H1 (cell line): ENCODE measurements at regions not wholly inside any gene's neighbourhood (a gene's known extent, or its start where the extent isn't known, plus 50 kb on each side); places are given as distances from the start of the nearest gene placed in this dataset.

ENCODE experiments used
- CTCF ChIA-PET: fragments of 300-600 bp; sonication (Branson Sonifier 250); formaldehyde crosslinking; loops from one replicate; lab custom pipeline; 2021; ENCODE audit not compliant: partially characterized antibody; lab: Charles Lee
- POLR2A ChIA-PET: fragments of 300-600 bp; sonication (Branson Sonifier 250); formaldehyde crosslinking; loops from one replicate; lab custom pipeline; 2021; ENCODE audit warnings: inconsistent platforms; ENCODE audit not compliant: partially characterized antibody; lab: Charles Lee
- DNase-seq, 2 experiments: peaks; one replicate each; pipeline versions ENCODE4 v3.0.0 to v3.0.0-alpha.2; 2010 to 2022; ENCODE audit warnings: low spot score in 2 of 2, low read depth in 1 of 2, mixed read lengths in 1 of 2
- FAIRE-seq: peaks from 2 replicates; lab custom pipeline; 2011; peaks lifted over from hg19 to GRCh38; lab: Jason Lieb, UNC
- H2AFZ ChIP-seq: 2 replicates; pipeline ENCODE4 v1.8.1; 2012; ENCODE audit warnings: low read length, inconsistent platforms
- H2AK5ac ChIP-seq: 2 replicates; pipeline ENCODE4 v1.6.1; 2013; ENCODE audit warnings: low read depth, low read length
- H2BK120ac ChIP-seq: replicated peaks from 2 replicates; pipeline ENCODE3; 2013; ENCODE audit warnings: low read depth, low read length, inconsistent platforms
- H2BK12ac ChIP-seq: 2 replicates; pipeline ENCODE4 v1.6.1; 2013; ENCODE audit warnings: low read depth, low read length
- H2BK15ac ChIP-seq: 2 replicates; pipeline ENCODE4 v1.6.1; 2013; ENCODE audit warnings: low read length
- H2BK20ac ChIP-seq: 2 replicates; pipeline ENCODE4 v1.6.1; 2013; ENCODE audit warnings: low read length
- H2BK5ac ChIP-seq: 2 replicates; pipeline ENCODE4 v1.6.1; 2013; ENCODE audit warnings: low read depth, low read length
- H3K14ac ChIP-seq: 2 replicates; pipeline ENCODE4 v1.6.1; 2013; ENCODE audit warnings: inconsistent platforms; ENCODE audit not compliant: insufficient read length
- H3K18ac ChIP-seq: 2 replicates; pipeline ENCODE4 v1.6.1; 2013; ENCODE audit warnings: low read length; ENCODE audit errors: extremely low read depth
- H3K23ac ChIP-seq: 2 replicates; pipeline ENCODE4 v1.6.1; 2013; ENCODE audit warnings: inconsistent platforms; ENCODE audit not compliant: insufficient read length
- H3K23me2 ChIP-seq: 2 replicates; pipeline ENCODE4 v1.6.1; 2013; ENCODE audit warnings: low read depth, low read length
- H3K27ac ChIP-seq: 2 replicates; pipeline ENCODE4 v1.6.1; 2011; ENCODE audit warnings: low read depth, low read length, inconsistent platforms
- H3K27me3 ChIP-seq, 4 experiments: replicated peaks in 1 of 4; 1 replicate in 1 of 4; 2 replicates in 3 of 4; pipeline versions ENCODE4 v1.6.1 to v1.8.1; 2011 to 2013; ENCODE audit warnings: low read length in 3 of 4, mild to moderate bottlenecking in 3 of 4, inconsistent platforms in 2 of 4, mixed read lengths in 2 of 4, moderate library complexity in 1 of 4; ENCODE audit not compliant: control insufficient read depth in 3 of 4, insufficient read depth in 3 of 4; ENCODE audit errors: extremely low read depth in 1 of 4
- H3K36me3 ChIP-seq, 4 experiments: 2 replicates each; pipeline versions ENCODE4 v1.6.1 to v1.8.1; 2011 to 2013; ENCODE audit warnings: mild to moderate bottlenecking in 4 of 4, low read length in 3 of 4, moderate library complexity in 2 of 4, control low read depth in 1 of 4, inconsistent platforms in 1 of 4; ENCODE audit not compliant: insufficient read depth in 4 of 4, control insufficient read depth in 2 of 4
- H3K4ac ChIP-seq: replicated peaks from 2 replicates; pipeline ENCODE3; 2013; ENCODE audit warnings: low read length, low read depth, mixed read lengths, inconsistent platforms; ENCODE audit not compliant: insufficient read length
- H3K4me1 ChIP-seq, 4 experiments: replicated peaks in 1 of 4; 1 replicate in 1 of 4; 2 replicates in 3 of 4; pipeline versions ENCODE4 v1.6.1 to v1.8.1; 2011 to 2013; ENCODE audit warnings: low read length in 3 of 4, inconsistent platforms in 2 of 4, mixed read lengths in 1 of 4; ENCODE audit not compliant: insufficient read depth in 4 of 4, control insufficient read depth in 3 of 4
- H3K4me2 ChIP-seq, 2 experiments: 2 replicates each; pipeline versions ENCODE4 v1.6.1 to v1.8.1; 2011 to 2013; ENCODE audit warnings: low read depth in 2 of 2, low read length in 2 of 2, control low read depth in 1 of 2, inconsistent platforms in 1 of 2, mild to moderate bottlenecking in 1 of 2; ENCODE audit not compliant: insufficient read depth in 1 of 2
- H3K4me3 ChIP-seq, 4 experiments: fragments of 200-600, 300-600 bp in 1 of 4; sonication (generic), shearing (Covaris generic), sonication (Bioruptor Twin) in 1 of 4; 2 replicates each; pipeline versions ENCODE4 v1.5.1 to v1.8.1; 2011 to 2016; ENCODE audit warnings: low read length in 4 of 4, low read depth in 3 of 4, control low read depth in 2 of 4, inconsistent platforms in 2 of 4, mild to moderate bottlenecking in 2 of 4, mixed read lengths in 1 of 4, moderate library complexity in 1 of 4; ENCODE audit not compliant: insufficient read depth in 2 of 4; ENCODE audit errors: extremely low read depth in 1 of 4
- H3K56ac ChIP-seq: replicated peaks from 2 replicates; pipeline ENCODE3; 2013; ENCODE audit warnings: low read depth, mild to moderate bottlenecking, mixed read lengths, low read length, inconsistent platforms; ENCODE audit not compliant: insufficient read length
- H3K79me1 ChIP-seq: 2 replicates; pipeline ENCODE4 v1.6.1; 2013; ENCODE audit warnings: low read depth, low read length, control low read depth
- H3K79me2 ChIP-seq, 2 experiments: 2 replicates each; pipeline versions ENCODE4 v1.6.1 to v1.8.1; 2012 to 2013; ENCODE audit warnings: low read length in 2 of 2, mild to moderate bottlenecking in 2 of 2, inconsistent platforms in 1 of 2; ENCODE audit not compliant: insufficient read depth in 2 of 2, control insufficient read depth in 1 of 2
- H3K9ac ChIP-seq, 4 experiments: replicated peaks in 1 of 4; 1 replicate in 1 of 4; 2 replicates in 3 of 4; pipeline versions ENCODE4 v1.6.1 to v1.8.1; 2011 to 2013; ENCODE audit warnings: low read depth in 3 of 4, low read length in 3 of 4, control low read depth in 2 of 4, mild to moderate bottlenecking in 2 of 4, moderate library complexity in 2 of 4, inconsistent platforms in 1 of 4; ENCODE audit errors: extremely low read depth in 1 of 4
- H3K9me3 ChIP-seq, 2 experiments: 2 replicates each; pipeline versions ENCODE4 v1.6.1 to v1.8.1; 2012 to 2013; ENCODE audit warnings: mild to moderate bottlenecking in 2 of 2, moderate library complexity in 2 of 2, control low read depth in 1 of 2, inconsistent platforms in 1 of 2, low read depth in 1 of 2, low read length in 1 of 2, mixed read lengths in 1 of 2; ENCODE audit not compliant: insufficient read depth in 2 of 2
- H4K20me1 ChIP-seq, 2 experiments: replicated peaks in 1 of 2; 2 replicates each; pipeline versions ENCODE3 to v1.8.1; 2011 to 2013; ENCODE audit warnings: inconsistent platforms in 2 of 2, low read length in 2 of 2, mild to moderate bottlenecking in 1 of 2; ENCODE audit not compliant: insufficient read depth in 2 of 2, control insufficient read depth in 1 of 2
- H4K5ac ChIP-seq: 2 replicates; pipeline ENCODE4 v1.6.1; 2013; ENCODE audit warnings: low read length, low read depth, mixed read lengths, inconsistent platforms; ENCODE audit not compliant: insufficient read length
- H4K8ac ChIP-seq: 2 replicates; pipeline ENCODE4 v1.8.0; 2013; ENCODE audit warnings: mild to moderate bottlenecking, moderate library complexity, low read length, inconsistent platforms; ENCODE audit not compliant: insufficient read depth; ENCODE audit errors: extremely low read depth
- H4K91ac ChIP-seq: replicated peaks from 2 replicates; pipeline ENCODE3; 2013; ENCODE audit warnings: low read length, mixed read lengths, inconsistent platforms; ENCODE audit not compliant: insufficient read length
- ASH2L ChIP-seq: fragments of 200-600, 300-600 bp; sonication (generic); IDR thresholded peaks from one replicate; pipeline ENCODE4 v1.7.1; 2017; ENCODE audit warnings: low read length
- CBX5 ChIP-seq: fragments of 300-800, 300-1000 bp; sonication (generic); IDR thresholded peaks from 2 replicates; pipeline ENCODE4 v1.7.1; 2016; ENCODE audit warnings: antibody characterized with exemption, low read length, low read depth
- CTCF ChIP-seq, 3 experiments: IDR thresholded peaks; 1 replicate in 2 of 3; 2 replicates in 1 of 3; pipeline versions ENCODE4 v1.5.1 to v1.6.1; 2011; ENCODE audit warnings: low read length in 3 of 3, mild to moderate bottlenecking in 3 of 3, inconsistent platforms in 2 of 3, low read depth in 1 of 3, moderate library complexity in 1 of 3; ENCODE audit not compliant: insufficient read depth in 1 of 3; ENCODE audit errors: control extremely low read depth in 1 of 3
- EZH2 ChIP-seq: fragments of 200-600 bp; sonication (generic); IDR thresholded peaks from 2 replicates; pipeline ENCODE4 v1.7.1; 2012; ENCODE audit warnings: low read depth, mild to moderate bottlenecking, moderate library complexity, low read length, inconsistent platforms; ENCODE audit not compliant: severe bottlenecking
- HDAC6 ChIP-seq: IDR thresholded peaks from one replicate; pipeline ENCODE4 v1.7.1; 2012; ENCODE audit warnings: low read depth, mild to moderate bottlenecking, inconsistent platforms, low read length, moderate library complexity
- JUN ChIP-seq: IDR thresholded peaks from 2 replicates; pipeline ENCODE4 v1.6.1; 2011; ENCODE audit warnings: low read depth, mild to moderate bottlenecking, improper control_type of control experiment, low read length
- POLR2AphosphoS5 ChIP-seq: IDR thresholded peaks from 2 replicates; pipeline ENCODE4 v1.6.1; 2011; ENCODE audit warnings: low read depth, low read length
- SIN3A ChIP-seq, 2 experiments: IDR thresholded peaks in 1 of 2; conservative IDR thresholded peaks in 1 of 2; 2 replicates each; pipeline ENCODE4 v1.6.1; 2011 to 2012; ENCODE audit warnings: low read length in 2 of 2, improper control_type of control experiment in 1 of 2, low read depth in 1 of 2, mild to moderate bottlenecking in 1 of 2
- SIX5 ChIP-seq: IDR thresholded peaks from 2 replicates; pipeline ENCODE4 v1.6.1; 2011; ENCODE audit warnings: mild to moderate bottlenecking, low read depth, low read length
- SP1 ChIP-seq: IDR thresholded peaks from 2 replicates; pipeline ENCODE4 v1.6.1; 2011; ENCODE audit warnings: low read depth, low read length
- SP2 ChIP-seq: IDR thresholded peaks from 2 replicates; pipeline ENCODE4 v1.6.1; 2012; ENCODE audit warnings: mild to moderate bottlenecking, low read length, inconsistent platforms
- SRF ChIP-seq: IDR thresholded peaks from 2 replicates; pipeline ENCODE4 v1.6.1; 2011; ENCODE audit warnings: mild to moderate bottlenecking, low read depth, low read length, moderate library complexity
- TAF7 ChIP-seq: optimal IDR thresholded peaks from 2 replicates; pipeline ENCODE3; 2011; ENCODE audit warnings: low read depth, mild to moderate bottlenecking, inconsistent platforms, low read length, moderate library complexity, borderline replicate concordance
- WGBS, 2 experiments: shearing (Covaris generic) in 1 of 2; methylation state at CpG; one replicate each; pipeline versions ENCODE4 v1.1.6 to v1.1.7; 2013 to 2015; ENCODE audit warnings: low lambda C conversion rate in 2 of 2, mixed read lengths in 2 of 2, inconsistent platforms in 1 of 2, low coverage in 1 of 2, missing lambda C conversion rate in 1 of 2; ENCODE audit not compliant: insufficient replicate concordance in 2 of 2, insufficient coverage in 1 of 2, insufficient read length in 1 of 2; ENCODE audit errors: extremely low coverage in 1 of 2, missing lambda C conversion rate in 1 of 2; 5-methylcytosine and 5-hydroxymethylcytosine counted together

GRCh38 chr12:65620046-65620445 is 204.2 kb upstream of the HMGA2 start:
- no peak overlapping the region for H2BK20ac ChIP-seq
- no peak for FAIRE-seq
- no peak overlapping the region for H2AFZ ChIP-seq
- no peaks in the 10 kb centered on the region for H4K20me1 ChIP-seq
- H3K79me1 ChIP-seq: no peaks in the 10 kb centered on the region
- H4K91ac ChIP-seq: no peak overlapping the region
- H3K27me3 ChIP-seq: no peaks in the 10 kb centered on the region; a peak in 1 of 7 replicates
- WGBS, 2 experiments: 79% methylated on average over 1 of the region's 1 CpG; no CpG with 5 or more reads in 1 of the 2 experiments
- no peak overlapping the region for H4K8ac ChIP-seq
- H3K9me3 ChIP-seq: no peaks in the 10 kb centered on the region
- H3K4ac ChIP-seq: no peak overlapping the region
- no peak overlapping the region for H2BK5ac ChIP-seq
- no peak overlapping the region for H3K9ac ChIP-seq
- H3K4me1 ChIP-seq: no peaks in the 10 kb centered on the region
- H4K5ac ChIP-seq: no peak overlapping the region
- H3K79me2 ChIP-seq: no peaks in the 10 kb centered on the region
- no peak overlapping the region for H3K27ac ChIP-seq
- DNase-seq: no peak
- H3K56ac ChIP-seq: no peak overlapping the region
- H3K4me3 ChIP-seq: no peak overlapping the region
- no peak overlapping the region for H3K14ac ChIP-seq
- no peak overlapping the region for H2BK12ac ChIP-seq
- H2BK15ac ChIP-seq: no peak overlapping the region
- H2AK5ac ChIP-seq: no peak overlapping the region
- H3K23ac ChIP-seq: no peak overlapping the region
- H3K23me2 ChIP-seq: no peaks in the 10 kb centered on the region
- CTCF ChIA-PET: interaction anchor here (1.0 to 4.4 kb wide), 4 partner anchors 10 to 176 kb away, joined by 3 to 22 read pairs (median 3); no protein-coding TSS in a partner anchor
- H2BK120ac ChIP-seq: no peak overlapping the region
- no peak overlapping the region for H3K4me2 ChIP-seq
- POLR2A ChIA-PET: no interaction called here
- no peaks in the 10 kb centered on the region for H3K36me3 ChIP-seq
- H3K18ac ChIP-seq: no peak overlapping the region
- TF ChIP-seq SRF (no peak), SIN3A (conservative IDR thresholded peaks at IDR 0.05 in 1 of 2, IDR thresholded peaks at IDR 0.05 in 1 of 2; ENCODE audit: low read depth in 1 of 2, low read length in 2 of 2) (no peak), TAF7 (no peak), JUN (no peak), CBX5 (no peak), SP1 (no peak), SP2 (no peak), CTCF (IDR thresholded peaks at IDR 0.05; ENCODE audit: control extremely low read depth in 1 of 3, insufficient read depth in 1 of 3, low read depth in 1 of 3, low read length in 3 of 3) (no peak), ASH2L (no peak), POLR2AphosphoS5 (no peak), HDAC6 (no peak), EZH2 (no peak), SIX5 (no peak)
